ENCODE measurements at regions not wholly inside any gene's neighbourhood (a gene's known extent, or its start where the extent isn't known, plus 50 kb on each side); places are given as distances from the start of the nearest gene placed in this dataset.

- intact Hi-C loops (cut with micrococcal nuclease) (no loop called here), dilution Hi-C loops (cut with MboI; ENCODE audit: extremely low pct_ligation_motif_present, low sequenced_read_pairs) (no loop called here)
- Histone ChIP-seq H3K9ac (replicated peaks; ENCODE audit: extremely low read depth, insufficient read depth, low read length) (no peak overlapping the region), H3K4me2 (ENCODE audit: insufficient read depth, low read length) (no peak overlapping the region), H3K4me1 (ENCODE audit: control insufficient read depth, extremely low read depth, insufficient read depth, low read length) (no peaks in the 10 kb centered on the region), H3K27ac (ENCODE audit: insufficient read depth, low read depth, low read length) (no peak overlapping the region), H3K79me2 (ENCODE audit: control insufficient read depth, insufficient read depth, low read length) (no peaks in the 10 kb centered on the region), H2AFZ (ENCODE audit: low read depth, low read length) (no peak overlapping the region), H3K9me1 (replicated peaks; ENCODE audit: control insufficient read depth, extremely low read depth, insufficient read depth, low read length) (no peaks in the 10 kb centered on the region), H3K27me3 (ENCODE audit: control insufficient read depth in 2 of 2, insufficient read depth in 2 of 2, low read length in 2 of 2) (peaks cover 0 to 3% of the 10 kb centered on the region in 2 experiments), H4K20me1 (replicated peaks; ENCODE audit: control insufficient read depth, extremely low read depth, insufficient read depth, low read length) (no peaks in the 10 kb centered on the region), H3K36me3 (ENCODE audit: control insufficient read depth in 2 of 2, extremely low read depth in 1 of 2, insufficient read depth in 2 of 2, low read length in 2 of 2) (no peaks in the 10 kb centered on the region), H3K4me3 (replicated peaks in 1 of 3; ENCODE audit: insufficient read depth in 1 of 3, low read depth in 1 of 3, low read length in 3 of 3) (no peak overlapping the region), H3K9me3 (replicated peaks; ENCODE audit: control insufficient read depth, insufficient read depth, low read length) (no peaks in the 10 kb centered on the region)
- FAIRE-seq (no peak), DNase-seq (ENCODE audit: low read depth, low spot score) (no peak)
- TF ChIP-seq POLR2AphosphoS5 (IDR thresholded peaks at IDR 0.05; ENCODE audit: insufficient read depth, low read depth, low read length) (no peak), POLR2A (IDR thresholded peaks at IDR 0.05; ENCODE audit: low read depth, low read length) (no peak)
- no TSS peak for BruUV-seq (replicated peaks)
- POLR2A ChIA-PET, result no interaction called here
- CTCF ChIA-PET, result interaction anchor here (1.0 to 1.5 kb wide), 2 partner anchors 11 to 38 kb away, joined by 3 to 4 read pairs; no protein-coding TSS in a partner anchor
These were observed 295.0 kb upstream of the ZNF521 start for GRCh38 chr18:25646971-25647370.

GRCh38 chr18:25639596-25639995 is 287.6 kb upstream of the ZNF521 start:
- Histone ChIP-seq H3K9ac (replicated peaks; ENCODE audit: extremely low read depth, insufficient read depth, low read length) (no peak overlapping the region), H3K9me1 (replicated peaks; ENCODE audit: control insufficient read depth, extremely low read depth, insufficient read depth, low read length) (no peaks in the 10 kb centered on the region), H3K79me2 (ENCODE audit: control insufficient read depth, insufficient read depth, low read length) (no peaks in the 10 kb centered on the region), H3K36me3 (ENCODE audit: control insufficient read depth in 2 of 2, extremely low read depth in 1 of 2, insufficient read depth in 2 of 2, low read length in 2 of 2) (no peaks in the 10 kb centered on the region), H3K27me3 (ENCODE audit: control insufficient read depth in 2 of 2, insufficient read depth in 2 of 2, low read length in 2 of 2) (peaks cover 20 to 23% of the 10 kb centered on the region in 2 experiments), H4K20me1 (replicated peaks; ENCODE audit: control insufficient read depth, extremely low read depth, insufficient read depth, low read length) (no peaks in the 10 kb centered on the region), H3K4me1 (ENCODE audit: control insufficient read depth, extremely low read depth, insufficient read depth, low read length) (no peaks in the 10 kb centered on the region), H3K27ac (ENCODE audit: insufficient read depth, low read depth, low read length) (no peak overlapping the region), H3K9me3 (replicated peaks; ENCODE audit: control insufficient read depth, insufficient read depth, low read length) (no peaks in the 10 kb centered on the region), H3K4me2 (ENCODE audit: insufficient read depth, low read length) (no peak overlapping the region), H3K4me3 (replicated peaks in 1 of 3; ENCODE audit: insufficient read depth in 1 of 3, low read depth in 1 of 3, low read length in 3 of 3) (no peak overlapping the region), H2AFZ (ENCODE audit: low read depth, low read length) (no peak overlapping the region)
- dilution Hi-C loops (cut with MboI; ENCODE audit: extremely low pct_ligation_motif_present, low sequenced_read_pairs), result no loop called here
- BruUV-seq (replicated peaks), result no TSS peak
- ChIA-PET CTCF (no interaction called here), POLR2A (no interaction called here)
- intact Hi-C loops (cut with micrococcal nuclease), result no loop called here
- FAIRE-seq (no peak), DNase-seq (ENCODE audit: low read depth, low spot score) (no peak)
- no peak for TF ChIP-seq GATA2 (IDR thresholded peaks at IDR 0.05; ENCODE audit: insufficient read depth, insufficient read length, low read depth, low read length)
- TF ChIP-seq EZH2 (IDR thresholded peaks at IDR 0.05; ENCODE audit: borderline replicate concordance, low read depth, low read length, severe bottlenecking), result no peak
- TF ChIP-seq POLR2AphosphoS5 (IDR thresholded peaks at IDR 0.05; ENCODE audit: insufficient read depth, low read depth, low read length), result no peak
- no peak for TF ChIP-seq FOS (IDR thresholded peaks at IDR 0.05; ENCODE audit: borderline replicate concordance, insufficient read depth, low read length)
- no peak for TF ChIP-seq MAX (IDR thresholded peaks at IDR 0.05; ENCODE audit: insufficient read depth, insufficient read length)
- TF ChIP-seq, protein P1, sequence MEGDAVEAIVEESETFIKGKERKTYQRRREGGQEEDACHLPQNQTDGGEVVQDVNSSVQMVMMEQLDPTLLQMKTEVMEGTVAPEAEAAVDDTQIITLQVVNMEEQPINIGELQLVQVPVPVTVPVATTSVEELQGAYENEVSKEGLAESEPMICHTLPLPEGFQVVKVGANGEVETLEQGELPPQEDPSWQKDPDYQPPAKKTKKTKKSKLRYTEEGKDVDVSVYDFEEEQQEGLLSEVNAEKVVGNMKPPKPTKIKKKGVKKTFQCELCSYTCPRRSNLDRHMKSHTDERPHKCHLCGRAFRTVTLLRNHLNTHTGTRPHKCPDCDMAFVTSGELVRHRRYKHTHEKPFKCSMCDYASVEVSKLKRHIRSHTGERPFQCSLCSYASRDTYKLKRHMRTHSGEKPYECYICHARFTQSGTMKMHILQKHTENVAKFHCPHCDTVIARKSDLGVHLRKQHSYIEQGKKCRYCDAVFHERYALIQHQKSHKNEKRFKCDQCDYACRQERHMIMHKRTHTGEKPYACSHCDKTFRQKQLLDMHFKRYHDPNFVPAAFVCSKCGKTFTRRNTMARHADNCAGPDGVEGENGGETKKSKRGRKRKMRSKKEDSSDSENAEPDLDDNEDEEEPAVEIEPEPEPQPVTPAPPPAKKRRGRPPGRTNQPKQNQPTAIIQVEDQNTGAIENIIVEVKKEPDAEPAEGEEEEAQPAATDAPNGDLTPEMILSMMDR (IDR thresholded peaks at IDR 0.05; ENCODE audit: extremely low read depth in 1 of 2, insufficient read depth in 1 of 2, low read depth in 1 of 2, low read length in 2 of 2), result no peak
- no peak for TF ChIP-seq JUN (IDR thresholded peaks at IDR 0.05; ENCODE audit: borderline replicate concordance, insufficient read depth, insufficient read length, low read depth)
- TF ChIP-seq POLR2A (IDR thresholded peaks at IDR 0.05; ENCODE audit: low read depth, low read length), result no peak
- no peak for TF ChIP-seq MYC (IDR thresholded peaks at IDR 0.05; ENCODE audit: low read depth, low read length)
